Activated CD8-positive, alpha-beta T cell treated with anti-CD3 and anti-CD28 coated beads for 36 hours (primary cell): ENCODE measurements at regions not wholly inside any gene's neighbourhood (a gene's known extent, or its start where the extent isn't known, plus 50 kb on each side); places are given as distances from the start of the nearest gene placed in this dataset.
"Not testable (repeated sequence)": the region's sequence is repeated elsewhere in the genome, so short reads cannot be mapped to it uniquely, and the experiment has no call there.

ENCODE experiments used
- ATAC-seq: fragments of 200-7000 bp; cut with Tn5 transposase; one replicate; pipeline ENCODE4 v1.10.0; 2021; ENCODE audit warnings: mild to moderate bottlenecking, moderate library complexity
- CTCF ChIA-PET: fragments of 350-600 bp; sonication (Branson Sonifier 250); formaldehyde crosslinking; loops from one replicate; lab custom pipeline; 2021; ENCODE audit warnings: antibody characterized with exemption; lab: Charles Lee
- POLR2A ChIA-PET: fragments of 350-600 bp; sonication (Branson Sonifier 250); formaldehyde crosslinking; loops from one replicate; lab custom pipeline; 2021; ENCODE audit warnings: antibody characterized with exemption; lab: Charles Lee
- DNase-seq: peaks from one replicate; pipeline ENCODE4 v3.0.0-alpha.2; 2020
- H3K27ac Mint-ChIP-seq: one replicate; pipeline ENCODE4 v1.8.0; 2021; ENCODE audit warnings: mild to moderate bottlenecking, mixed read lengths
- H3K27me3 Mint-ChIP-seq: one replicate; pipeline ENCODE4 v1.8.0; 2021; ENCODE audit warnings: mixed read lengths
- H3K36me3 Mint-ChIP-seq: one replicate; pipeline ENCODE4 v1.8.0; 2021; ENCODE audit warnings: low read depth, mixed read lengths
- H3K4me1 Mint-ChIP-seq: one replicate; pipeline ENCODE4 v1.8.0; 2021; ENCODE audit warnings: low read depth, mixed read lengths
- H3K4me3 Mint-ChIP-seq: one replicate; pipeline ENCODE4 v1.8.0; 2021; ENCODE audit warnings: mild to moderate bottlenecking, moderate library complexity, mixed read lengths
- H3K9me3 Mint-ChIP-seq: one replicate; pipeline ENCODE4 v1.8.0; 2021; ENCODE audit warnings: mixed read lengths
- CTCF ChIP-seq: fragments of 200-600 bp; IDR thresholded peaks from one replicate; pipeline ENCODE4 v1.8.0; 2022; ENCODE audit warnings: antibody characterized with exemption, mild to moderate bottlenecking
- intact Hi-C: fragments of 100-400 bp; cut with micrococcal nuclease; formaldehyde crosslinking; loops from one replicate; pipeline ENCODE4 v1.10.0; 2022

- H3K36me3 Mint-ChIP-seq = no peaks in the 10 kb centered on the region
- CTCF ChIA-PET = no interaction called here
Observed at GRCh38 chr2:220373878-220374277, 746.4 kb downstream of the SLC4A3 start.

GRCh38 chr2:220374282-220374681 lies 746.9 kb downstream of the SLC4A3 start:
- POLR2A ChIA-PET = no interaction called here
- intact Hi-C loops = no loop called here
- DNase-seq (no peak), ATAC-seq (no peak)
- no peak overlapping the region for H3K4me3 Mint-ChIP-seq
- no peaks in the 10 kb centered on the region for H3K36me3 Mint-ChIP-seq
- no peaks in the 10 kb centered on the region for H3K4me1 Mint-ChIP-seq
- no peak overlapping the region for H3K27ac Mint-ChIP-seq
- CTCF ChIA-PET = no interaction called here
- H3K9me3 Mint-ChIP-seq = no peaks in the 10 kb centered on the region
- H3K27me3 Mint-ChIP-seq = no peaks in the 10 kb centered on the region
- TF ChIP-seq CTCF = no peak

More at GRCh38 chr2:220373878-220374277, 746.4 kb downstream of the SLC4A3 start:
- Mint-ChIP-seq H3K4me3 (no peak overlapping the region), H3K9me3 (no peaks in the 10 kb centered on the region), H3K27me3 (no peaks in the 10 kb centered on the region), H3K4me1 (no peaks in the 10 kb centered on the region), H3K27ac (no peak overlapping the region)
- no peak for TF ChIP-seq CTCF
- POLR2A ChIA-PET = no interaction called here
- DNase-seq (no peak), ATAC-seq (no peak)
- intact Hi-C loops = no loop called here

GRCh38 chr2:220377482-220378155 lies 750.2 kb downstream of the SLC4A3 start:
- CTCF ChIA-PET = no interaction called here
- intact Hi-C loops = no loop called here

DNA sequence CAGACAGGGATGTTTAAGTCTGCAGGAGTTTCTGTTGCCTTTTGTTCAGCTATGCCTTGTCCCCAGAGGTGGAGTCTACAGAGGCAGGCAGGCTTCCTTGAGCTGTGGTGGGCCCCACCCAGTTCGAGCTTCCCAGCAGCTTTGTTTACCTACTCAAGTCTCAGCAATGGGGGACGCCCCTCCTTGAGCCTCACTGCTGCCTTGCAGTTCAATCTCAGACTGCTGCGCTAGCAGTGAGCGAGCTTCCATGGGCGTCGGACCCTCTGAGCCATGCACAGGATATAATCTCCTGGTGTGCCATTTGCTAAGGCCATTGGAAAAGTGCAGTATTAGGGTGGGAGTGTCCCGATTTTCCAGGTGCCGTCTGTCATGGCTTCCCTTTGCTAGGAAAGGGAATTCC lies 760.3 kb downstream of the SLC4A3 start:
- ATAC-seq, H3K36me3 Mint-ChIP-seq, H3K4me3 Mint-ChIP-seq, H3K4me1 Mint-ChIP-seq, H3K27ac Mint-ChIP-seq, H3K9me3 Mint-ChIP-seq, CTCF ChIA-PET, H3K27me3 Mint-ChIP-seq, POLR2A ChIA-PET, DNase-seq, intact Hi-C loops: not testable (repeated sequence)

More at GRCh38 chr2:220377482-220378155, 750.2 kb downstream of the SLC4A3 start:
- Mint-ChIP-seq H3K27ac (no peak overlapping the region), H3K4me1 (no peaks in the 10 kb centered on the region), H3K9me3 (no peaks in the 10 kb centered on the region), H3K36me3 (no peaks in the 10 kb centered on the region), H3K4me3 (no peak overlapping the region), H3K27me3 (no peaks in the 10 kb centered on the region)
- DNase-seq = no peak
- TF ChIP-seq CTCF = no peak
- ATAC-seq = no peak
- POLR2A ChIA-PET = no interaction called here

- no peak for TF ChIP-seq CTCF
- H3K27me3 Mint-ChIP-seq = no peaks in the 10 kb centered on the region
- CTCF ChIA-PET = no interaction called here
- ATAC-seq (no peak), DNase-seq (no peak)
- POLR2A ChIA-PET = no interaction called here
- H3K36me3 Mint-ChIP-seq = no peaks in the 10 kb centered on the region
- H3K9me3 Mint-ChIP-seq = no peaks in the 10 kb centered on the region
- no peak overlapping the region for H3K4me3 Mint-ChIP-seq
- H3K27ac Mint-ChIP-seq = no peak overlapping the region
- H3K4me1 Mint-ChIP-seq = no peaks in the 10 kb centered on the region
- intact Hi-C loops = no loop called here
Observed at GRCh38 chr2:220393711-220394110, 766.3 kb downstream of the SLC4A3 start.
